ENCODE measurements at regions not wholly inside any gene's neighbourhood (a gene's known extent, or its start where the extent isn't known, plus 50 kb on each side); places are given as distances from the start of the nearest gene placed in this dataset.

GRCh38 chr2:13818002-13818401 is 814.5 kb upstream of the LRATD1 start:
- Histone ChIP-seq H3K27ac (ENCODE audit: low read length) (no peak overlapping the region), H3K9ac (ENCODE audit: low read depth, low read length) (no peak overlapping the region), H3K9me3 (ENCODE audit: insufficient read depth, low read length, severe bottlenecking) (no peaks in the 10 kb centered on the region), H3K79me2 (ENCODE audit: insufficient read depth, low read length) (no peaks in the 10 kb centered on the region), H3K4me2 (ENCODE audit: insufficient read depth, low read length) (no peak overlapping the region), H2AFZ (ENCODE audit: low read depth, low read length) (no peak overlapping the region), H3K36me3 (ENCODE audit: insufficient read depth, low read length) (no peaks in the 10 kb centered on the region), H3K4me3 (ENCODE audit: low read depth in 1 of 2, low read length in 2 of 2) (no peak overlapping the region), H3K4me1 (ENCODE audit: insufficient read depth, low read length) (no peaks in the 10 kb centered on the region), H3K27me3 (ENCODE audit: insufficient read depth, low read length, poor library complexity) (no peaks in the 10 kb centered on the region), H4K20me1 (ENCODE audit: insufficient read depth, low read length) (no peaks in the 10 kb centered on the region)
- ATAC-seq (ENCODE audit: insufficient read depth, low read depth) = no peak
- DNase-seq = no peak
- no peak for TF ChIP-seq EZH2 (IDR thresholded peaks at IDR 0.05; ENCODE audit: borderline replicate concordance, low read depth, low read length, severe bottlenecking)
- TF ChIP-seq, protein P1, sequence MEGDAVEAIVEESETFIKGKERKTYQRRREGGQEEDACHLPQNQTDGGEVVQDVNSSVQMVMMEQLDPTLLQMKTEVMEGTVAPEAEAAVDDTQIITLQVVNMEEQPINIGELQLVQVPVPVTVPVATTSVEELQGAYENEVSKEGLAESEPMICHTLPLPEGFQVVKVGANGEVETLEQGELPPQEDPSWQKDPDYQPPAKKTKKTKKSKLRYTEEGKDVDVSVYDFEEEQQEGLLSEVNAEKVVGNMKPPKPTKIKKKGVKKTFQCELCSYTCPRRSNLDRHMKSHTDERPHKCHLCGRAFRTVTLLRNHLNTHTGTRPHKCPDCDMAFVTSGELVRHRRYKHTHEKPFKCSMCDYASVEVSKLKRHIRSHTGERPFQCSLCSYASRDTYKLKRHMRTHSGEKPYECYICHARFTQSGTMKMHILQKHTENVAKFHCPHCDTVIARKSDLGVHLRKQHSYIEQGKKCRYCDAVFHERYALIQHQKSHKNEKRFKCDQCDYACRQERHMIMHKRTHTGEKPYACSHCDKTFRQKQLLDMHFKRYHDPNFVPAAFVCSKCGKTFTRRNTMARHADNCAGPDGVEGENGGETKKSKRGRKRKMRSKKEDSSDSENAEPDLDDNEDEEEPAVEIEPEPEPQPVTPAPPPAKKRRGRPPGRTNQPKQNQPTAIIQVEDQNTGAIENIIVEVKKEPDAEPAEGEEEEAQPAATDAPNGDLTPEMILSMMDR (IDR thresholded peaks at IDR 0.05; ENCODE audit: borderline replicate concordance, extremely low read depth, low read length, poor library complexity, severe bottlenecking) = no peak

DNA sequence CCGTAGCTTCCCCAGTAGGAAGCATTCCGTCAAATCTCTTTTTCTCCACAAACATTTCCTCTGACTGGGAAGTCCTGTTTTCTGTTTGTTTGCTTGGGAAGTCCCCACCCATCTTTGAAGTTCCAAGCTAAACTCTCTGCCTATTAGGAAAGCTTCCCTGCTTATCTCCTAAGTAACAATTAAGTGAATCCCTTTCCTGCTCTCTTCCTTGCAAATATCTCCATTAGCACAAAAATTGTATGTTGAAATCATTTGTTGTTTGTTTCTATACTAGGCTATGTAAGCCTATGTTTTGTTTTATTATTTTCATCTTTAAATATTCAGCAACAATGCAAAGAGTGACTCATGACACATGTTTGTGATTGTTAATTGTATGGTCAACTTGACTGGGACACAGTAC is 812.6 kb upstream of the LRATD1 start:
- DNase-seq = no peak

GRCh38 chr2:13821255-13821880 is 811.1 kb upstream of the LRATD1 start:
- no peaks in the 10 kb centered on the region for H3K79me2 ChIP-seq (ENCODE audit: insufficient read depth, low read length)
- DNase-seq = no peak
- TF ChIP-seq, protein P1 (IDR thresholded peaks at IDR 0.05; ENCODE audit: borderline replicate concordance, extremely low read depth, low read length, poor library complexity, severe bottlenecking) = no peak
- TF ChIP-seq EZH2 (IDR thresholded peaks at IDR 0.05; ENCODE audit: borderline replicate concordance, low read depth, low read length, severe bottlenecking) = no peak
- ATAC-seq (ENCODE audit: insufficient read depth, low read depth) = no peak
- H3K36me3 ChIP-seq (ENCODE audit: insufficient read depth, low read length) = no peaks in the 10 kb centered on the region
- no peaks in the 10 kb centered on the region for H3K9me3 ChIP-seq (ENCODE audit: insufficient read depth, low read length, severe bottlenecking)
- no peaks in the 10 kb centered on the region for H3K4me1 ChIP-seq (ENCODE audit: insufficient read depth, low read length)
- no peak overlapping the region for H3K4me3 ChIP-seq (ENCODE audit: low read depth in 1 of 2, low read length in 2 of 2)
- no peak overlapping the region for H3K27ac ChIP-seq (ENCODE audit: low read length)
- no peaks in the 10 kb centered on the region for H4K20me1 ChIP-seq (ENCODE audit: insufficient read depth, low read length)
- no peak overlapping the region for H3K9ac ChIP-seq (ENCODE audit: low read depth, low read length)
- H3K4me2 ChIP-seq (ENCODE audit: insufficient read depth, low read length) = no peak overlapping the region
- no peak overlapping the region for H2AFZ ChIP-seq (ENCODE audit: low read depth, low read length)
- H3K27me3 ChIP-seq (ENCODE audit: insufficient read depth, low read length, poor library complexity) = no peaks in the 10 kb centered on the region

More for the DNA sequence above, 812.6 kb upstream of the LRATD1 start:
- H3K4me2 ChIP-seq (ENCODE audit: insufficient read depth, low read length) = no peak overlapping the region
- no peak for ATAC-seq (ENCODE audit: insufficient read depth, low read depth)
- H3K36me3 ChIP-seq (ENCODE audit: insufficient read depth, low read length) = no peaks in the 10 kb centered on the region
- no peak overlapping the region for H3K27ac ChIP-seq (ENCODE audit: low read length)
- no peak overlapping the region for H2AFZ ChIP-seq (ENCODE audit: low read depth, low read length)
- H3K9ac ChIP-seq (ENCODE audit: low read depth, low read length) = no peak overlapping the region
- H3K4me3 ChIP-seq (ENCODE audit: low read depth in 1 of 2, low read length in 2 of 2) = no peak overlapping the region
- H3K79me2 ChIP-seq (ENCODE audit: insufficient read depth, low read length) = no peaks in the 10 kb centered on the region
- no peak for TF ChIP-seq EZH2 (IDR thresholded peaks at IDR 0.05; ENCODE audit: borderline replicate concordance, low read depth, low read length, severe bottlenecking)
- TF ChIP-seq, protein P1 (IDR thresholded peaks at IDR 0.05; ENCODE audit: borderline replicate concordance, extremely low read depth, low read length, poor library complexity, severe bottlenecking) = no peak
- H3K27me3 ChIP-seq (ENCODE audit: insufficient read depth, low read length, poor library complexity) = no peaks in the 10 kb centered on the region
- H4K20me1 ChIP-seq (ENCODE audit: insufficient read depth, low read length) = no peaks in the 10 kb centered on the region
- H3K4me1 ChIP-seq (ENCODE audit: insufficient read depth, low read length) = no peaks in the 10 kb centered on the region
- no peaks in the 10 kb centered on the region for H3K9me3 ChIP-seq (ENCODE audit: insufficient read depth, low read length, severe bottlenecking)
